Brain microvascular endothelial cell (primary cell): ENCODE measurements at regions not wholly inside any gene's neighbourhood (a gene's known extent, or its start where the extent isn't known, plus 50 kb on each side); places are given as distances from the start of the nearest gene placed in this dataset.

Source experiments
- DNase-seq: peaks from one replicate; pipeline ENCODE4 v3.0.0-alpha.2; 2020
- H3K27ac ChIP-seq: fragments of 250-450 bp; sonication (Bioruptor Pico); 2 replicates; pipeline ENCODE4 v1.5.1; 2020; ENCODE audit warnings: mild to moderate bottlenecking, moderate library complexity
- H3K27me3 ChIP-seq: fragments of 250-450 bp; sonication (Bioruptor Pico); replicated peaks from 2 replicates; pipeline ENCODE4 v1.5.1; 2020; ENCODE audit warnings: mild to moderate bottlenecking
- H3K36me3 ChIP-seq: fragments of 250-450 bp; sonication (Bioruptor Pico); replicated peaks from 2 replicates; pipeline ENCODE4 v1.5.1; 2020; ENCODE audit warnings: mild to moderate bottlenecking
- H3K4me3 ChIP-seq: 2 replicates; pipeline ENCODE4 v1.5.1; 2011; ENCODE audit warnings: low read depth, mild to moderate bottlenecking, control low read depth, low read length, moderate library complexity
- in situ Hi-C: cut with HindIII; loops from 2 replicates; pipeline ENCODE4 v1.10.0; 2017; ENCODE audit warnings: low sequenced_read_pairs, low pct_ligation_motif_present
- TF ChIP-seq, protein P1 (sequence below): IDR thresholded peaks from 2 replicates; pipeline ENCODE4 v1.5.1; 2011; ENCODE audit warnings: low read depth, mild to moderate bottlenecking, moderate library complexity, low read length, control low read depth, inconsistent platforms; ENCODE audit errors: missing control alignments

DNA sequence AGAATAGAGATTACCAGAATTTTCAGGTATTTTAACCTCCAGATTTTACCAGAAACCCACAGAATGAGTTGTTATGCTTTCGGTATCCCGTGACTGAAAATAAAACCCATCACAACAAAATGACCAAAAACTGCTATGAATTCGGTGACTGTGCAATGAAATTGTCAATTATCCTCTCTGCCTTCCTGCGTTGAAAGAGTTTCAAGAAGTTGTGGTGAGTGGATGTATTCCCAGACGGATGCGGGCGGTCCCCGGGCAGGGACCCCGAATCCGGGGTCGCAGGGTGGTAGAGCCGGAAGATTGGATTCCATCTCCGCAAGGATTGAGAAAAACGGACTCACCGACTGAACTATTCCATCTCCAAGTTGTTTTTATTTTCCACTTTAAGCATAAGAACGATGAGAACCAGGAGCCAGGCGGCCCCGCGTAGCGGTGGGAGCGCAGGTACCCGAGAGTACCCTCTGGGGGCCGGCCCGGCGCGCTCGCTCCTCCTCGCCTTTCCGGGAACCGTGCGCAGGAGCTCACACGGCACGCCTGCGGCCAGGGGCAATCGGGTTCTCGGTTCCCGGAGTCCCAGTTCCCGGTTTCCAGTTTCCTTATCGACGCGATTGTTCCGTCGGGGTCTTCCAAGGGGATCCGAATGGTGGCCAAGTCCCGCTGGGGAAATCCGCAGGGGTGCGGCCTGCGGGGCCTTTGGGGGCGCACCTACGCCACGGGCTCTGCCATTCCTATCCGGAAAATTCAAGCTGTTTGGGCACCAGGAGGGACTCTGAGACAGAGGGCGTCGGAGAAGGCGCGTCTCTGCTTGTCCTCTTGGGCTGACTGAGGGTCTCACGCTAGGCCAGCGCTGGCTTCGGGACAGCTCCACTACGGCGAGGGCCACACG lies 104.9 kb upstream of the PRDM1 start:
- Histone ChIP-seq H3K27ac (no peak overlapping the region), H3K4me3 (peak overlapping the region; percentile 54), H3K36me3 (no peaks in the 10 kb centered on the region), H3K27me3 (peaks cover 20% of the 10 kb centered on the region)
- TF ChIP-seq, protein P1, sequence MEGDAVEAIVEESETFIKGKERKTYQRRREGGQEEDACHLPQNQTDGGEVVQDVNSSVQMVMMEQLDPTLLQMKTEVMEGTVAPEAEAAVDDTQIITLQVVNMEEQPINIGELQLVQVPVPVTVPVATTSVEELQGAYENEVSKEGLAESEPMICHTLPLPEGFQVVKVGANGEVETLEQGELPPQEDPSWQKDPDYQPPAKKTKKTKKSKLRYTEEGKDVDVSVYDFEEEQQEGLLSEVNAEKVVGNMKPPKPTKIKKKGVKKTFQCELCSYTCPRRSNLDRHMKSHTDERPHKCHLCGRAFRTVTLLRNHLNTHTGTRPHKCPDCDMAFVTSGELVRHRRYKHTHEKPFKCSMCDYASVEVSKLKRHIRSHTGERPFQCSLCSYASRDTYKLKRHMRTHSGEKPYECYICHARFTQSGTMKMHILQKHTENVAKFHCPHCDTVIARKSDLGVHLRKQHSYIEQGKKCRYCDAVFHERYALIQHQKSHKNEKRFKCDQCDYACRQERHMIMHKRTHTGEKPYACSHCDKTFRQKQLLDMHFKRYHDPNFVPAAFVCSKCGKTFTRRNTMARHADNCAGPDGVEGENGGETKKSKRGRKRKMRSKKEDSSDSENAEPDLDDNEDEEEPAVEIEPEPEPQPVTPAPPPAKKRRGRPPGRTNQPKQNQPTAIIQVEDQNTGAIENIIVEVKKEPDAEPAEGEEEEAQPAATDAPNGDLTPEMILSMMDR: no peak
- no peak for DNase-seq
- in situ Hi-C loops: no loop called here

DNA sequence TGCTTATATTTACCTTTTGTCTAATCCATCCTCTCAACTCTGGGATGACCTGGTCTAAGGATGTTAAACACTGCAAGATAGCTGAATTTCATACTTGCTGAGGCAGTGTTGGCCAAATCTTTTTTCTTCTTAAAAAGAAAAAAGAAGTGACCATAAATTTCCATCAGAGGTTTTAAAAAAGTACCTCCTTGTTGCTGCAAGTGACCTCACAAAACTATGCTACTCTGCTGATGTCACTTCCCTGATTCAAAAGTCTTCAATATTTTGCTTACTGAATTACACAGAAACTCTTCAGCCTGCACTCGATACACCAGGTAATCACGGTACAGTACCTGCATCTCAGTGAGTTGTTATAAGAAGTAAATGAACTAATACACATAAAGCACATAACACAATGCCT lies 107.2 kb upstream of the PRDM1 start:
- in situ Hi-C loops: no loop called here
- TF ChIP-seq, protein P1: no peak
- H3K27me3 ChIP-seq: peaks cover 11% of the 10 kb centered on the region

DNA sequence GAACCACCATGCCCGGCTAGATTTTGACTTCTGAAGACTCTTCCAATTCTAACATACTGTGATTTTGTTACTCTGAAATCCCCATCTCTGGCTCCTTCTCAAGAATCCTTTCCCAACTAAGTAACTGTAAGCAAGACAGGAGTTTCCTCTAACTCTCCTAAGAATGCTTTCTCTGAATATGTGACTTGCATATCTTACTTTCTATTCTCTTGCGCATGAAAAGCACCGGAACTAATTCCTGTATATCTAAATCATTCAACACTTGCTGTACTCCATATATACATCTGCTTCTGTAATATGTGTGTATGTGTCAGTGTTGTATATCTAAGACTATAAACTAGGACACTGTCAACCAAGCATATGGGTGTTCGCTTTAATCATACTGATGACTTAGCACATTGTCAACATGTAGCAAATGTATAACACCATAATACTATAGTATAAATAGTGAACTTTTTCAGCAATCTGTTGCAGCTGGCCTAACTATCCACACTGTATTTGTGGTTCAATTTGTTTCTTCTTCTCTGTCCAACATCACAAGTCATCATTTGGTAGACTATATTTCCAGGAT lies 108.1 kb upstream of the PRDM1 start:
- TF ChIP-seq, protein P1: no peak
- no peak overlapping the region for H3K4me3 ChIP-seq
- no peak for DNase-seq
- H3K27me3 ChIP-seq: peaks cover 11% of the 10 kb centered on the region
- H3K36me3 ChIP-seq: no peaks in the 10 kb centered on the region
- no peak overlapping the region for H3K27ac ChIP-seq
- in situ Hi-C loops: no loop called here

More for the DNA sequence above, 107.2 kb upstream of the PRDM1 start:
- no peaks in the 10 kb centered on the region for H3K36me3 ChIP-seq
- H3K4me3 ChIP-seq: no peak overlapping the region
- no peak for DNase-seq
- no peak overlapping the region for H3K27ac ChIP-seq

DNA sequence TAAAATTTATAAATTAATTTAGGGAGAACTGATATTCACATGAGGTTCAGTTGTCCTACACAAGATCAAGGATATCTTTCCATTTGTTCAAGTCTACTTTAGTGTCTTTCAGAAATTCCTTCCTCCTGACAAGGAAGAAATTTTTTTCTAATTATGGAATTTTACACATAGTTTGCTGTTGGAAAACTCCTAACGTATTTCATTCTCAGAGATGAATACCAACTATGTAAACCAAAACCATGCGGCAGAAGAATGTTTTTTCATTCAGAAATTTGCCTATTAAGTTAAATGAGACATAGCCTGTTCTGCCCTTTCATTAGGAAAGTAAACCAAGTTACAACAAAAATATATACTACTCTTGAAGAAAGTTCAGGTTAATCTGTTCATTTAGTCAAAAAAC lies 111.2 kb upstream of the PRDM1 start:
- no peaks in the 10 kb centered on the region for H3K36me3 ChIP-seq
- H3K27me3 ChIP-seq: no peaks in the 10 kb centered on the region
- H3K4me3 ChIP-seq: no peak overlapping the region
- H3K27ac ChIP-seq: no peak overlapping the region
- DNase-seq: no peak
- TF ChIP-seq, protein P1: no peak
- in situ Hi-C loops: no loop called here

DNA sequence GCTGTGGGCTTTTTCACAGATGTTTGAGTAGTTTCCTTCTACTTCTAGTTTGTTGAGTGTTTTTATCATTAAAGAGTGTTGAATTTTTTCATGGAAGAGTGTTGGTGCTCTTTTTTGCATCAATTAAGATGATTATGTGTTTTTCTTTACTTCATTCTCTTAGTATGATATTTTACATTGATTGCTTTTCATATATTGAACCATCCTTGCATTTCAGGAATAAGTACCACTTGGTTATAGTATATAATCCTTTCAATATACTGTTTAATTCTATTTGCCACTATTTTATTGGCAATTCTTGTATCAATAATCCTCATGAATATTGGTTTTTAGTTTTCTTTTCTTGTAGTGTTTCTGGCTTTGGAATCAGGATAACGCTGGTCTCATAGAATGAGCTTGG lies 113.7 kb upstream of the PRDM1 start:
- DNase-seq: no peak
- in situ Hi-C loops: no loop called here
- TF ChIP-seq, protein P1: no peak

More for the DNA sequence above, 113.7 kb upstream of the PRDM1 start:
- H3K36me3 ChIP-seq: no peaks in the 10 kb centered on the region
- H3K4me3 ChIP-seq: no peak overlapping the region
- no peak overlapping the region for H3K27ac ChIP-seq
- no peaks in the 10 kb centered on the region for H3K27me3 ChIP-seq
